IMR-90 (cell line): ENCODE measurements at regions not wholly inside any gene's neighbourhood (a gene's known extent, or its start where the extent isn't known, plus 50 kb on each side); places are given as distances from the start of the nearest gene placed in this dataset.

Experiments used
- ATAC-seq: fragments of 200-7000 bp; cut with Tn5 transposase; 2 replicates; pipeline ENCODE4 v1.9.1; 2020; ENCODE audit warnings: low read depth, mild to moderate bottlenecking, moderate library complexity
- BruUV-seq: library from RNA; stranded (reverse); fragments of 400-500 nt; replicated peaks from 2 replicates; lab custom pipeline; 2021; lab: Mats Ljungman, UMichigan
- CTCF ChIA-PET: fragments of 300-600 bp; formaldehyde crosslinking; extraction: SDS; loops from one replicate; lab custom pipeline; 2021; ENCODE audit warnings: antibody characterized with exemption; lab: Yijun Ruan, JAX
- POLR2A ChIA-PET: fragments of 300-600 bp; sonication (Branson Sonifier 250); formaldehyde crosslinking; loops from one replicate; lab custom pipeline; 2022; ENCODE audit warnings: antibody characterized with exemption; ENCODE audit not compliant: unreplicated experiment; lab: Charles Lee
- DNase-seq: peaks from one replicate; pipeline ENCODE4 v3.0.0; 2013
- H2AFZ ChIP-seq: replicated peaks from 2 replicates; pipeline ENCODE3; 2013; ENCODE audit warnings: low read length, mild to moderate bottlenecking; ENCODE audit not compliant: poor library complexity
- H2AK5ac ChIP-seq: 2 replicates; pipeline ENCODE4 v1.6.1; 2013; ENCODE audit warnings: low read depth, low read length, inconsistent platforms
- H2AK9ac ChIP-seq: replicated peaks from 2 replicates; pipeline ENCODE3; 2013; ENCODE audit warnings: mild to moderate bottlenecking, low read depth, low read length, moderate library complexity; ENCODE audit not compliant: poor library complexity
- H2BK120ac ChIP-seq: 2 replicates; pipeline ENCODE4 v1.6.1; 2013; ENCODE audit warnings: low read depth, low read length, inconsistent platforms
- H2BK15ac ChIP-seq: 3 replicates; pipeline ENCODE4 v1.6.1; 2013; ENCODE audit warnings: low read depth, low read length, inconsistent platforms
- H2BK20ac ChIP-seq: 2 replicates; pipeline ENCODE4 v1.6.1; 2013; ENCODE audit warnings: low read depth, mild to moderate bottlenecking, inconsistent platforms, low read length, moderate library complexity
- H2BK5ac ChIP-seq: 2 replicates; pipeline ENCODE4 v1.6.1; 2013; ENCODE audit warnings: mild to moderate bottlenecking, low read depth, low read length, inconsistent platforms; ENCODE audit not compliant: poor library complexity, severe bottlenecking
- H3K14ac ChIP-seq: replicated peaks from 2 replicates; pipeline ENCODE4 v1.6.1; 2013; ENCODE audit warnings: low read depth, low read length, inconsistent platforms
- H3K18ac ChIP-seq: 2 replicates; pipeline ENCODE4 v1.6.1; 2013; ENCODE audit warnings: low read depth, low read length, control low read depth
- H3K23ac ChIP-seq: 2 replicates; pipeline ENCODE4 v1.6.1; 2013; ENCODE audit warnings: low read depth, low read length, inconsistent platforms
- H3K27ac ChIP-seq: 2 replicates; pipeline ENCODE4 v1.5.1; 2013; ENCODE audit warnings: mild to moderate bottlenecking, control low read depth, low read length; ENCODE audit not compliant: insufficient read depth
- H3K27me3 ChIP-seq: 2 replicates; pipeline ENCODE4 v1.6.1; 2013; ENCODE audit warnings: low read length; ENCODE audit not compliant: control insufficient read depth, insufficient read depth
- H3K36me3 ChIP-seq: 2 replicates; pipeline ENCODE4 v1.6.1; 2013; ENCODE audit warnings: low read length, mixed read lengths; ENCODE audit not compliant: control insufficient read depth, insufficient read depth
- H3K4ac ChIP-seq: 2 replicates; pipeline ENCODE4 v1.6.1; 2013; ENCODE audit warnings: low read depth, low read length, inconsistent platforms
- H3K4me1 ChIP-seq: 2 replicates; pipeline ENCODE4 v1.6.1; 2013; ENCODE audit warnings: low read length, mixed read lengths; ENCODE audit not compliant: control insufficient read depth, insufficient read depth
- H3K4me2 ChIP-seq: 2 replicates; pipeline ENCODE4 v1.6.1; 2013; ENCODE audit warnings: low read depth, mild to moderate bottlenecking, control low read depth, low read length, moderate library complexity
- H3K4me3 ChIP-seq: 2 replicates; pipeline ENCODE4 v1.5.1; 2013; ENCODE audit warnings: low read depth, mild to moderate bottlenecking, control low read depth, low read length, moderate library complexity; ENCODE audit not compliant: insufficient read depth
- H3K56ac ChIP-seq: 2 replicates; pipeline ENCODE4 v1.6.1; 2013; ENCODE audit warnings: low read length, inconsistent platforms; ENCODE audit not compliant: insufficient read depth; ENCODE audit errors: extremely low read depth
- H3K79me1 ChIP-seq, 2 experiments: 2 replicates each; pipeline ENCODE4 v1.6.1; 2013; ENCODE audit warnings: low read length in 2 of 2, inconsistent platforms in 1 of 2, low read depth in 1 of 2
- H3K9ac ChIP-seq: 2 replicates; pipeline ENCODE4 v1.6.1; 2013; ENCODE audit warnings: low read depth, low read length, control low read depth
- H3K9me1 ChIP-seq: 2 replicates; pipeline ENCODE4 v1.6.1; 2013; ENCODE audit warnings: low read length, inconsistent platforms; ENCODE audit not compliant: insufficient read depth
- H3K9me3 ChIP-seq: 2 replicates; pipeline ENCODE4 v1.6.1; 2013; ENCODE audit warnings: low read length; ENCODE audit not compliant: control insufficient read depth, insufficient read depth
- H4K20me1 ChIP-seq: 2 replicates; pipeline ENCODE4 v1.6.1; 2013; ENCODE audit warnings: low read length, inconsistent platforms; ENCODE audit not compliant: insufficient read depth
- H4K5ac ChIP-seq: 2 replicates; pipeline ENCODE4 v1.6.1; 2013; ENCODE audit warnings: mild to moderate bottlenecking, low read depth, low read length, control low read depth
- H4K8ac ChIP-seq, 2 experiments: 2 replicates each; pipeline ENCODE4 v1.6.1; 2013; ENCODE audit warnings: low read depth in 2 of 2, low read length in 2 of 2, control low read depth in 1 of 2, inconsistent platforms in 1 of 2
- H4K91ac ChIP-seq: 2 replicates; pipeline ENCODE4 v1.6.1; 2013; ENCODE audit warnings: low read depth, low read length, inconsistent platforms; ENCODE audit not compliant: insufficient read depth
- BHLHE40 ChIP-seq: fragments of 150-350 bp; IDR thresholded peaks from 2 replicates; pipeline ENCODE4 v1.6.1; 2016; ENCODE audit warnings: mild to moderate bottlenecking, low read depth, low read length
- CEBPB ChIP-seq: IDR thresholded peaks from 2 replicates; pipeline ENCODE4 v1.6.1; 2012; ENCODE audit warnings: low read depth, low read length, improper control_type of control experiment
- CHD1 ChIP-seq: IDR thresholded peaks from 2 replicates; pipeline ENCODE4 v1.6.1; 2012; ENCODE audit warnings: low read depth, low read length, improper control_type of control experiment
- ELK1 ChIP-seq: fragments of 150-350 bp; IDR thresholded peaks from 2 replicates; pipeline ENCODE4 v1.6.1; 2016; ENCODE audit warnings: low read depth, mild to moderate bottlenecking, low read length, moderate library complexity, borderline replicate concordance
- FOS ChIP-seq: fragments of 150-350 bp; IDR thresholded peaks from 2 replicates; pipeline ENCODE4 v1.6.1; 2016; ENCODE audit warnings: low read depth, low read length
- MAFK ChIP-seq: IDR thresholded peaks from 2 replicates; pipeline ENCODE4 v1.6.1; 2012; ENCODE audit warnings: low read depth, low read length, improper control_type of control experiment
- MAZ ChIP-seq: IDR thresholded peaks from 2 replicates; pipeline ENCODE4 v1.6.1; 2012; ENCODE audit warnings: low read depth, mild to moderate bottlenecking, low read length, improper control_type of control experiment, moderate library complexity, borderline replicate concordance
- MXI1 ChIP-seq: IDR thresholded peaks from 2 replicates; pipeline ENCODE4 v1.6.1; 2012; ENCODE audit warnings: low read depth, mild to moderate bottlenecking, low read length, moderate library complexity, borderline replicate concordance
- NFE2L2 ChIP-seq: fragments of 150-350 bp; IDR thresholded peaks from 2 replicates; pipeline ENCODE4 v1.6.1; 2016; ENCODE audit warnings: low read depth, mild to moderate bottlenecking, low read length
- POLR2A ChIP-seq: IDR thresholded peaks from 2 replicates; pipeline ENCODE4 v1.6.1; 2012; ENCODE audit warnings: mild to moderate bottlenecking, low read depth, low read length
- RAD21 ChIP-seq: IDR thresholded peaks from 2 replicates; pipeline ENCODE4 v1.6.1; 2012; ENCODE audit warnings: low read length, improper control_type of control experiment
- RCOR1 ChIP-seq: IDR thresholded peaks from 2 replicates; pipeline ENCODE4 v1.6.1; 2012; ENCODE audit warnings: mild to moderate bottlenecking, low read length, improper control_type of control experiment; ENCODE audit not compliant: insufficient replicate concordance
- RFX5 ChIP-seq: IDR thresholded peaks from 2 replicates; pipeline ENCODE4 v1.8.0; 2012; ENCODE audit warnings: low read depth, mild to moderate bottlenecking, low read length, moderate library complexity
- SMC3 ChIP-seq: fragments of 150-350 bp; IDR thresholded peaks from 2 replicates; pipeline ENCODE4 v1.6.1; 2016; ENCODE audit warnings: low read depth, mild to moderate bottlenecking, antibody characterized with exemption, low read length, moderate library complexity
- USF2 ChIP-seq: fragments of 150-350 bp; IDR thresholded peaks from 2 replicates; pipeline ENCODE4 v1.6.1; 2017; ENCODE audit warnings: mild to moderate bottlenecking, antibody characterized with exemption, low read length, low read depth
- WGBS, 2 experiments: methylation state at CpG; one replicate each; pipeline versions ENCODE4 v1.1.5 to v1.1.7; 2013; ENCODE audit warnings: missing lambda C conversion rate in 2 of 2; ENCODE audit not compliant: insufficient read length in 1 of 2; ENCODE audit errors: extremely low coverage in 2 of 2; 5-methylcytosine and 5-hydroxymethylcytosine counted together
- dilution Hi-C: fragments of 300-500 bp; cut with HindIII; formaldehyde crosslinking; loops from one replicate; pipeline ENCODE4 v1.14.3; 2018; ENCODE audit warnings: low sequenced_read_pairs; ENCODE audit not compliant: unreplicated experiment
- in situ Hi-C: fragments of 300-500 bp; cut with MboI; formaldehyde crosslinking; loops from 3 replicates; pipeline ENCODE4 v1.14.3; 2019; ENCODE audit warnings: low sequenced_read_pairs, inconsistent platforms, mixed read lengths
- intact Hi-C: fragments of 100-400 bp; cut with micrococcal nuclease; formaldehyde crosslinking; loops from 2 replicates; pipeline ENCODE4 v1.10.0; 2022
- TF ChIP-seq, protein P1 (sequence below): conservative IDR thresholded peaks from 2 replicates; pipeline ENCODE4 v1.5.1; 2012; ENCODE audit warnings: mild to moderate bottlenecking, low read depth, low read length, improper control_type of control experiment

GRCh38 chr5:28305891-28306290 is 1267.5 kb upstream of the CDH9 start:
- no peak overlapping the region for H3K4me3 ChIP-seq
- in situ Hi-C loops, result no loop called here
- no peak overlapping the region for H2AK5ac ChIP-seq
- no peaks in the 10 kb centered on the region for H3K27me3 ChIP-seq
- no peaks in the 10 kb centered on the region for H3K9me1 ChIP-seq
- no peaks in the 10 kb centered on the region for H3K36me3 ChIP-seq
- H3K4me1 ChIP-seq, result no peaks in the 10 kb centered on the region
- no peak overlapping the region for H2BK5ac ChIP-seq
- no peak overlapping the region for H3K4ac ChIP-seq
- no peak overlapping the region for H2BK120ac ChIP-seq
- H2AK9ac ChIP-seq, result no peak overlapping the region
- no peak overlapping the region for H3K56ac ChIP-seq
- no peak for ATAC-seq
- H3K18ac ChIP-seq, result no peak overlapping the region
- CTCF ChIA-PET, result no interaction called here
- H3K27ac ChIP-seq, result no peak overlapping the region
- no CpG with 5 or more reads among the region's 1 CpG for WGBS, 2 experiments
- no peak overlapping the region for H4K5ac ChIP-seq
- H4K8ac ChIP-seq, result no peak overlapping the region
- H3K9ac ChIP-seq, result no peak overlapping the region
- no peak overlapping the region for H2BK15ac ChIP-seq
- no peak for DNase-seq
- H3K9me3 ChIP-seq, result peaks cover 2% of the 10 kb centered on the region; the same call in 1 of the 2 replicates
- no peak overlapping the region for H3K4me2 ChIP-seq
- no peak overlapping the region for H3K14ac ChIP-seq
- POLR2A ChIA-PET, result no interaction called here
- intact Hi-C loops, result no loop called here
- H4K91ac ChIP-seq, result no peak overlapping the region
- no TSS peak for BruUV-seq
- TF ChIP-seq CHD1, result no peak
- no peak for TF ChIP-seq ELK1
- TF ChIP-seq MAZ, result no peak
- no peak for TF ChIP-seq MAFK
- no peak for TF ChIP-seq BHLHE40
- TF ChIP-seq RAD21, result no peak
- TF ChIP-seq POLR2A, result no peak
- TF ChIP-seq, protein P1, sequence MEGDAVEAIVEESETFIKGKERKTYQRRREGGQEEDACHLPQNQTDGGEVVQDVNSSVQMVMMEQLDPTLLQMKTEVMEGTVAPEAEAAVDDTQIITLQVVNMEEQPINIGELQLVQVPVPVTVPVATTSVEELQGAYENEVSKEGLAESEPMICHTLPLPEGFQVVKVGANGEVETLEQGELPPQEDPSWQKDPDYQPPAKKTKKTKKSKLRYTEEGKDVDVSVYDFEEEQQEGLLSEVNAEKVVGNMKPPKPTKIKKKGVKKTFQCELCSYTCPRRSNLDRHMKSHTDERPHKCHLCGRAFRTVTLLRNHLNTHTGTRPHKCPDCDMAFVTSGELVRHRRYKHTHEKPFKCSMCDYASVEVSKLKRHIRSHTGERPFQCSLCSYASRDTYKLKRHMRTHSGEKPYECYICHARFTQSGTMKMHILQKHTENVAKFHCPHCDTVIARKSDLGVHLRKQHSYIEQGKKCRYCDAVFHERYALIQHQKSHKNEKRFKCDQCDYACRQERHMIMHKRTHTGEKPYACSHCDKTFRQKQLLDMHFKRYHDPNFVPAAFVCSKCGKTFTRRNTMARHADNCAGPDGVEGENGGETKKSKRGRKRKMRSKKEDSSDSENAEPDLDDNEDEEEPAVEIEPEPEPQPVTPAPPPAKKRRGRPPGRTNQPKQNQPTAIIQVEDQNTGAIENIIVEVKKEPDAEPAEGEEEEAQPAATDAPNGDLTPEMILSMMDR, result no peak
- no peak for TF ChIP-seq MXI1
- TF ChIP-seq RFX5, result no peak
- no peak for TF ChIP-seq USF2
- TF ChIP-seq FOS, result no peak
- no peak for TF ChIP-seq RCOR1
- no peak for TF ChIP-seq NFE2L2
- TF ChIP-seq SMC3, result no peak
- TF ChIP-seq CEBPB, result no peak
- H3K23ac ChIP-seq, result no peak overlapping the region
- no peaks in the 10 kb centered on the region for H4K20me1 ChIP-seq
- no peaks in the 10 kb centered on the region for H3K79me1 ChIP-seq
- dilution Hi-C loops, result no loop called here
- no peak overlapping the region for H2BK20ac ChIP-seq
- H2AFZ ChIP-seq, result no peak overlapping the region
